ENCODE measurements at regions not wholly inside any gene's neighbourhood (a gene's known extent, or its start where the extent isn't known, plus 50 kb on each side); places are given as distances from the start of the nearest gene placed in this dataset.
A peak's percentile ranks its signal among the peaks of the same experiment; 100 is the strongest.

DNA sequence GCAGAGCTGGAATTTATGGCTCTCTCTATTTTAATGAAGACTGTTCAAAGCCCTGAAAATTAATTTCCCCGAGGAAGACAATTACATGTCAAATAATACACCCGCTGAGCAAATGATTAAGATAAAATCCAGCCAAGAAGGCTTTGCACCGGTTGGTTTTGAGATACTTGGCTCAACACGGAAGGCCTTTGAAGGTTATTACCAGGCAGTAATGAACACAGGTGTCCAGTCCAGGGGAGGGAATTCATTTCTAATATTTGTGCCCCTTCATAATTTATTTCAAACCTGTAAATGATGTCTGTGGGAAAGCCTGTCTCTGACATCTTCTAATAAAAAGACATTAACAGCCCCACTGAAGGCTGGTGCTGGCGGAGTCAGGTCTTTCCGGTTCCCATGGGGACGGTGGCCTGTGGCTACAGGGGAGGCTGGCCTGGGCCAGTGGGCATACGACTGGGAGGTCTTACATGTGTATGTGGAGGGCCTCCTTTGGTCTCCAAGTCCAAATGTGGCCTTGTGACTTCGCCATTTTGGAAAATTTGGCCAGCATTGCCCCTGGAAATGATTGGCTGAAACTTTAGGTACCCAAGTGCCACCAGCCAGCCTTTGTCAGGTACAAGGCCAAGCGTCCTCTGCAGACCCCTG is 49.9 kb upstream of the IQSEC1 start:
- H3K36me3 ChIP-seq = no peaks in the 10 kb centered on the region
- H3K4me1 ChIP-seq = no peaks in the 10 kb centered on the region
- peak in 2 of 6 donors; percentile 28 to 33 for DNase-seq
- no peak for ATAC-seq
- no peak for TF ChIP-seq CTCF (IDR thresholded peaks at IDR 0.05)
- WGBS, 2 donors = 75 to 77% methylated on average over 10 of the region's 10 CpGs
- no peak overlapping the region for H3K4me3 ChIP-seq
- H3K27ac ChIP-seq = no peak overlapping the region
- no peak for FAIRE-seq
- H3K27me3 ChIP-seq = no peaks in the 10 kb centered on the region
- H3K9me3 ChIP-seq = no peaks in the 10 kb centered on the region
- intact Hi-C loops (cut with DNase I) = no loop called here
